ENCODE measurements at regions not wholly inside any gene's neighbourhood (a gene's known extent, or its start where the extent isn't known, plus 50 kb on each side); places are given as distances from the start of the nearest gene placed in this dataset.

- H3K27me3 ChIP-seq (ENCODE audit: control insufficient read depth, insufficient read depth, low read length) = no peaks in the 10 kb centered on the region
- ChIA-PET CTCF (no interaction called here), POLR2A (no interaction called here)
- TF ChIP-seq TCF7L2 (IDR thresholded peaks at IDR 0.05; ENCODE audit: low read depth, low read length) (no peak), CTCF (IDR thresholded peaks at IDR 0.05) (no peak), REST (IDR thresholded peaks at IDR 0.05; ENCODE audit: insufficient read depth in 1 of 2, low read depth in 2 of 2, low read length in 1 of 2) (no peak), SIN3A (IDR thresholded peaks at IDR 0.05; ENCODE audit: borderline replicate concordance, insufficient read depth, low read depth, low read length) (no peak), POLR2AphosphoS5 (IDR thresholded peaks at IDR 0.05; ENCODE audit: low read depth, low read length) (no peak)
- in situ Hi-C loops (cut with HindIII; ENCODE audit: low pct_unique_long_range_greater_than_20kb, low sequenced_read_pairs) = no loop called here
- ATAC-seq (no peak), DNase-seq (ENCODE audit: low read depth, low spot score) (no peak)
- no peaks in the 10 kb centered on the region for H3K4me1 ChIP-seq (ENCODE audit: control insufficient read depth, insufficient read depth, low read length)
- intact Hi-C loops (cut with micrococcal nuclease; ENCODE audit: unreplicated experiment) = no loop called here
- H3K9me3 ChIP-seq (ENCODE audit: control insufficient read depth, insufficient read depth, low read depth, low read length) = no peaks in the 10 kb centered on the region
- no peaks in the 10 kb centered on the region for H3K36me3 ChIP-seq (ENCODE audit: control insufficient read depth, insufficient read depth, low read length)
- no TSS peak for BruUV-seq (replicated peaks)
- no peak overlapping the region for H3K4me3 ChIP-seq (ENCODE audit: low read depth in 2 of 2, low read length in 2 of 2)
- H3K27ac ChIP-seq (ENCODE audit: low read length) = no peak overlapping the region
Observed at GRCh38 chr15:39438260-39438659, 142.6 kb upstream of the THBS1 start.

GRCh38 chr15:39438799-39439592, 141.9 kb upstream of the THBS1 start:
- H3K27me3 ChIP-seq (ENCODE audit: control insufficient read depth, insufficient read depth, low read length) = no peaks in the 10 kb centered on the region
- no peak overlapping the region for H3K27ac ChIP-seq (ENCODE audit: low read length)
- DNase-seq (ENCODE audit: low read depth, low spot score) (no peak), ATAC-seq (no peak)
- TF ChIP-seq SIN3A (IDR thresholded peaks at IDR 0.05; ENCODE audit: borderline replicate concordance, insufficient read depth, low read depth, low read length) = no peak
- peak; percentile 23 for TF ChIP-seq CTCF (IDR thresholded peaks at IDR 0.05)
- BruUV-seq (replicated peaks) = no TSS peak
- H3K4me1 ChIP-seq (ENCODE audit: control insufficient read depth, insufficient read depth, low read length) = no peaks in the 10 kb centered on the region
- in situ Hi-C loops (cut with HindIII; ENCODE audit: low pct_unique_long_range_greater_than_20kb, low sequenced_read_pairs) = no loop called here
- no peak overlapping the region for H3K4me3 ChIP-seq (ENCODE audit: low read depth in 2 of 2, low read length in 2 of 2)
- intact Hi-C loops (cut with micrococcal nuclease; ENCODE audit: unreplicated experiment) = no loop called here
- H3K9me3 ChIP-seq (ENCODE audit: control insufficient read depth, insufficient read depth, low read depth, low read length) = no peaks in the 10 kb centered on the region
- ChIA-PET POLR2A (no interaction called here), CTCF (no interaction called here)
- no peaks in the 10 kb centered on the region for H3K36me3 ChIP-seq (ENCODE audit: control insufficient read depth, insufficient read depth, low read length)

Data from Panc1 (cell line).